T-helper 2 cell treated with Interferon-gamma antibody and Interleukin-4, amounts not matched to agents 100 ng/mL and 5 ng/mL, for 36 hours (primary cell): ENCODE measurements at regions not wholly inside any gene's neighbourhood (a gene's known extent, or its start where the extent isn't known, plus 50 kb on each side); places are given as distances from the start of the nearest gene placed in this dataset.
"Not testable (repeated sequence)": the region's sequence is repeated elsewhere in the genome, so short reads cannot be mapped to it uniquely, and the experiment has no call there.

Experiments used
- intact Hi-C: fragments of 100-400 bp; cut with micrococcal nuclease; formaldehyde crosslinking; loops from one replicate; pipeline ENCODE4 v1.15.1; 2023

- intact Hi-C loops: no loop called here
Observed at GRCh38 chr4:64016893-64017292, 392.4 kb downstream of the TECRL start.

- intact Hi-C loops: no loop called here
Observed at GRCh38 chr4:64014647-64015046, 394.6 kb downstream of the TECRL start.

- intact Hi-C loops: no loop called here
Observed at GRCh38 chr4:64001229-64001898, 407.9 kb downstream of the TECRL start.

- intact Hi-C loops: no loop called here
Observed at GRCh38 chr4:64000241-64000640, 409.0 kb downstream of the TECRL start.

GRCh38 chr4:63986253-63986652, 423.0 kb downstream of the TECRL start:
- intact Hi-C loops: no loop called here

GRCh38 chr4:63983224-63983623, 426.0 kb downstream of the TECRL start:
- intact Hi-C loops: no loop called here

GRCh38 chr4:63965875-63966274, 443.4 kb downstream of the TECRL start:
- intact Hi-C loops: no loop called here

- intact Hi-C loops: not testable (repeated sequence)
Observed at GRCh38 chr4:63942706-63943286, 466.5 kb downstream of the TECRL start.

- intact Hi-C loops: no loop called here
Observed at GRCh38 chr4:63937961-63938360, 471.3 kb downstream of the TECRL start.

GRCh38 chr4:63922146-63922545, 487.1 kb downstream of the TECRL start:
- intact Hi-C loops: no loop called here

- intact Hi-C loops: no loop called here
Observed at GRCh38 chr4:63921561-63921960, 487.7 kb downstream of the TECRL start.

- intact Hi-C loops: no loop called here
Observed at GRCh38 chr4:63919636-63920365, 489.4 kb downstream of the TECRL start.

- intact Hi-C loops: no loop called here
Observed at GRCh38 chr4:63906660-63907183, 502.5 kb downstream of the TECRL start.

GRCh38 chr4:63904201-63904600, 505.0 kb downstream of the TECRL start:
- intact Hi-C loops: no loop called here

- intact Hi-C loops: no loop called here
Observed at GRCh38 chr4:63901304-63901703, 507.9 kb downstream of the TECRL start.

GRCh38 chr4:63898961-63899360, 510.3 kb downstream of the TECRL start:
- intact Hi-C loops: loop anchor here (10.0 kb wide), 1 partner anchor 56 kb away; no protein-coding TSS in a partner anchor

- intact Hi-C loops: loop anchor here (10.0 kb wide), 1 partner anchor 61 kb away; no protein-coding TSS in a partner anchor
Observed at GRCh38 chr4:63894161-63894560, 515.1 kb downstream of the TECRL start.

GRCh38 chr4:63869370-63869769, 539.9 kb downstream of the TECRL start:
- intact Hi-C loops: no loop called here

GRCh38 chr4:63851496-63851895, 557.8 kb downstream of the TECRL start:
- intact Hi-C loops: loop anchor here (5.0 kb wide), 1 partner anchor 34 kb away; no protein-coding TSS in a partner anchor

GRCh38 chr4:63841266-63841665, 568.0 kb downstream of the TECRL start:
- intact Hi-C loops: no loop called here

GRCh38 chr4:63831590-63832155, 577.6 kb downstream of the TECRL start:
- intact Hi-C loops: no loop called here
